A549 (cell line): ENCODE measurements at regions not wholly inside any gene's neighbourhood (a gene's known extent, or its start where the extent isn't known, plus 50 kb on each side); places are given as distances from the start of the nearest gene placed in this dataset.

ENCODE experiments used
- CTCF ChIP-seq: fragments of >200 bp; sonication (Bioruptor Twin); formaldehyde crosslinking; IDR thresholded peaks from 3 replicates; pipeline ENCODE4 v1.5.1; 2016
- FOSL2 ChIP-seq, 2 experiments: fragments of 450-650 bp in 1 of 2; fragments of >200 bp in 1 of 2; sonication (Bioruptor Twin) in 1 of 2; formaldehyde crosslinking; IDR thresholded peaks; 2 replicates each; pipeline versions ENCODE4 v1.5.0 to v1.6.1; 2016 to 2020; ENCODE audit warnings: mild to moderate bottlenecking in 1 of 2, moderate library complexity in 1 of 2
- HDAC2 ChIP-seq: fragments of 200-600 bp; sonication (generic); IDR thresholded peaks from 2 replicates; pipeline ENCODE4 v1.6.1; 2016
- MAFK ChIP-seq: fragments of 450-650 bp; IDR thresholded peaks from 2 replicates; pipeline ENCODE4 v1.6.1; 2014; ENCODE audit not compliant: partially characterized antibody
- POLR2A ChIP-seq: IDR thresholded peaks from 2 replicates; pipeline ENCODE4 v1.6.1; 2012; ENCODE audit warnings: mild to moderate bottlenecking, low read length
- TFCP2L1 ChIP-seq: fragments of 250-450 bp; sonication (Bioruptor Pico); IDR thresholded peaks from 2 replicates; pipeline ENCODE4 v1.5.0; 2021; ENCODE audit warnings: mild to moderate bottlenecking
- ZNF302 ChIP-seq: fragments of 250-450 bp; sonication (Bioruptor Pico); IDR thresholded peaks from 2 replicates; pipeline ENCODE4 v1.9.0; 2021; ENCODE audit warnings: inconsistent platforms, mild to moderate bottlenecking, moderate library complexity

- TF ChIP-seq CTCF (no peak), MAFK (no peak), TFCP2L1 (no peak), ZNF302 (no peak), HDAC2 (no peak), FOSL2 (IDR thresholded peaks at IDR 0.05) (no peak), FOSL2 (CRISPR knock-in tag; IDR thresholded peaks at IDR 0.05) (no peak), POLR2A (no peak)
These were observed 323.8 kb upstream of the IRX4 start for GRCh38 chr5:2206293-2207108.
